GM19035 (cell line): ENCODE measurements at regions not wholly inside any gene's neighbourhood (a gene's known extent, or its start where the extent isn't known, plus 50 kb on each side); places are given as distances from the start of the nearest gene placed in this dataset.

Experiments
- ATAC-seq: cut with Tn5 transposase; IDR thresholded peaks from one replicate; pipeline ENCODE4 v1.9.1; 2021; ENCODE audit not compliant: unreplicated experiment

- no peak for ATAC-seq
Observed at GRCh38 chr9:106684940-106685695, 177.8 kb upstream of the ZNF462 start.

- ATAC-seq: no peak
Observed at GRCh38 chr9:106689089-106689488, 173.9 kb upstream of the ZNF462 start.

GRCh38 chr9:106691627-106692026, 171.3 kb upstream of the ZNF462 start:
- ATAC-seq: no peak

GRCh38 chr9:106693558-106693957, 169.4 kb upstream of the ZNF462 start:
- no peak for ATAC-seq

- ATAC-seq: no peak
Observed at GRCh38 chr9:106696804-106697203, 166.2 kb upstream of the ZNF462 start.

GRCh38 chr9:106697390-106697749, 165.6 kb upstream of the ZNF462 start:
- no peak for ATAC-seq

- no peak for ATAC-seq
Observed at GRCh38 chr9:106697750-106698502, 165.0 kb upstream of the ZNF462 start.

GRCh38 chr9:106700676-106701075, 162.3 kb upstream of the ZNF462 start:
- ATAC-seq: no peak

- no peak for ATAC-seq
Observed at GRCh38 chr9:106701611-106702010, 161.4 kb upstream of the ZNF462 start.

GRCh38 chr9:106704056-106704615, 158.8 kb upstream of the ZNF462 start:
- ATAC-seq: no peak

- ATAC-seq: no peak
Observed at GRCh38 chr9:106707291-106707690, 155.7 kb upstream of the ZNF462 start.

- ATAC-seq: no peak
Observed at GRCh38 chr9:106707738-106708474, 155.1 kb upstream of the ZNF462 start.

GRCh38 chr9:106708475-106709146, 154.4 kb upstream of the ZNF462 start:
- no peak for ATAC-seq

- no peak for ATAC-seq
Observed at GRCh38 chr9:106712279-106712678, 150.7 kb upstream of the ZNF462 start.

- no peak for ATAC-seq
Observed at GRCh38 chr9:106713206-106713605, 149.8 kb upstream of the ZNF462 start.

GRCh38 chr9:106716820-106717219, 146.1 kb upstream of the ZNF462 start:
- no peak for ATAC-seq

GRCh38 chr9:106717686-106718085, 145.3 kb upstream of the ZNF462 start:
- ATAC-seq: no peak

- ATAC-seq: no peak
Observed at GRCh38 chr9:106718936-106719335, 144.0 kb upstream of the ZNF462 start.

GRCh38 chr9:106722051-106722753, 140.8 kb upstream of the ZNF462 start:
- no peak for ATAC-seq

- no peak for ATAC-seq
Observed at GRCh38 chr9:106723926-106724325, 139.0 kb upstream of the ZNF462 start.
